GM18498 (cell line): ENCODE measurements at regions not wholly inside any gene's neighbourhood (a gene's known extent, or its start where the extent isn't known, plus 50 kb on each side); places are given as distances from the start of the nearest gene placed in this dataset.

Experiments used
- ATAC-seq: cut with Tn5 transposase; IDR thresholded peaks from one replicate; pipeline ENCODE4 v1.9.1; 2021; ENCODE audit warnings: mild to moderate bottlenecking, moderate library complexity; ENCODE audit not compliant: unreplicated experiment

DNA sequence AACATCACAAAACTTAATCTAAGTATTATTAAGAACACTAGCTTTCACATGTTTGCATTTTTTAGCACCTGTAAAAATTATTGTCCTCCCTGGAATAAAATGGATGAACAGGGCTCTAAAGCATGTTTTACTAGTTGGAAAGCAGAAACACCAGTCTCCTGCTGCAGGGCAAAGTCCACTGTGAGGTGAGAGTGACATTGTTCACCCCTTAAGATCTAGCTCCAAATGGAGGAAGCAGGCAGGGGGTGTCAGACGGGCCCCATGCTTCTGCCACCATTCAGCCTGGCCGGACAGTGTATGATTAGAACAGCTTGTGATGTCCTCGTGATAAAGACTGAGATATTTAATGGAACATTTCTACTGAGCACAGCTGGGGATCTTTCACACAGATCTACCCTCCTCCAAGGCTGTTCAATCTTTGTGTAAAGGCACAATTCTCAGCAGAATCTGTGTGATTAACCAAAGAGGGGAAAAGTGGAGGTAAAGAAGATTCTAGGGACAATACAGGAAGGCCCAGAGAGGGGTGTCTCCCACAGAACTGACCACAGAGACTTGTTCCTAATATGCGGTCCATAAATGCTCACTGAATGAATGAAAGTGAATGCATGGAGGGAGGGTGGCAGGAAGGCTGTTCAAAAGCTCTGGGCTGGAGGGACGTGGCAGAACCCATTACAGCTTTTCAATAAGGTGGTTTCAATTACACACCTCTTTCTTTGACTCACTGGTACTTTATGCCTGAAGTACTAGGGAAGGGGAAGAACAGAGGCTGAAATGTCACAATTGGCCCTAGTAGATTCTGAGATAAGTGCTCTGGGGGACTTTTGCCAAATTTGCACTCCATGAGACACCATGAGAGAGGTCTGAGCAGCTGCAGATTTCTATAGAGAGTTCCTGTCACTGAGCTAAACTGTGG lies 239.1 kb upstream of the ARHGAP20 start:
- peak; percentile 46 for ATAC-seq

DNA sequence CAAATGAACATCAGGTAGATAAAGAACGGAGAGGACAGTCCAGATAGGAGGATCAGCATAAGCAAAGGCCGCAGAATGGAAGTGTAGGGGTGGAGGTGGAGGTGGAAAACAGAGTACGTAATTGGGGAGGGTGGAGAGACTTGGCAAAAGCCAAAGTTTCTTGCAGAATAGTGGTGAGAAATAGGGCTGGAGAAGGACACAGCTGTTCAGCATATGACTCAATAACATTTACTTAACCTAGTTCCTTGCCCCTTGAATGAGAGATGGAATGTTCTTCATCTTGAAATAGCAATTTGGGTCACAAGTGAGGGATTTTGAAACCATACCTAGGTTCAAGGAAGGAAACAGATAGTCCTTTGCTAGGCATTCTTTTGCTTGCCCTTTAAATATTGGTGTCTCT lies 235.9 kb upstream of the ARHGAP20 start:
- ATAC-seq, result no peak

DNA sequence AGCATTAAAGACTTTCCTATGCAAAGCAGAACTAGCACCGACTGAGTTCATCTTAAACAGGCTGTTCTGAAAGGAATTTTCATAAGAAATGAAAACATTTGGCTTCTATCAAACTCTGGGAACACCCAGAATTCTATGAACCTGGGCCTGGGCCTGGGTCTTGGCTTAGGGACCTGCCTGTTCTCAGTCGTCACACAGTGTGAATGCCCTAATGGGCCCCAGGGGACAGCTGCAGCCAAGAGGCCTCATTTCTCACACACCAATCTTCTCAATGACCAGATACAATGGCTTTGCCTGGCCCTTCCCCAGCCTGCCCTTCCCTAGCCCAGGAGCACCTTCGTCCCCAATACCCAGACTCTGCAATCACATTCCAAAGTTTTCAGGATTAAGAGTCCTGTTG lies 234.9 kb upstream of the ARHGAP20 start:
- no peak for ATAC-seq

- no peak for ATAC-seq
These were observed 227.2 kb upstream of the ARHGAP20 start for GRCh38 chr11:110939471-110939870.

- ATAC-seq, result no peak
These were observed 222.9 kb upstream of the ARHGAP20 start for GRCh38 chr11:110935018-110935640.

DNA sequence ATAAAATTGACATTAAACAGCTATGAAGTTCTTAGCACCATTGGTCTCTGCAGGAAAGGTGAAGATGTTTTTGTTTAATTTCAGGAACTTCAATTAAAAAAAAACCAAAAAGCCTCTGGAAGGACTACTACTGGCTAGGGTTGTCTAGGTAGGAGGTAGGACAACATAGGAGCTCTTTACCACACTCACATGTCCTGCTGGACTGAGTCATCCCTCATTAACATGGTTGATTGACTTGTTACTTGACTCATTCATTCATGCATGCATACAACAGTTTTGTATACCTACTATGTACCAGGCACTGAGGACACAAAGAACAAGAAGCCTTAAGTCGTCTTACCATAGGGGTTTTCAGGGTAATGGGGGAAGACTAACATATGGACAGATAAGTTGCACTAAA lies 216.9 kb upstream of the ARHGAP20 start:
- ATAC-seq, result no peak

GRCh38 chr11:110928391-110928790 lies 216.2 kb upstream of the ARHGAP20 start:
- ATAC-seq, result no peak

DNA sequence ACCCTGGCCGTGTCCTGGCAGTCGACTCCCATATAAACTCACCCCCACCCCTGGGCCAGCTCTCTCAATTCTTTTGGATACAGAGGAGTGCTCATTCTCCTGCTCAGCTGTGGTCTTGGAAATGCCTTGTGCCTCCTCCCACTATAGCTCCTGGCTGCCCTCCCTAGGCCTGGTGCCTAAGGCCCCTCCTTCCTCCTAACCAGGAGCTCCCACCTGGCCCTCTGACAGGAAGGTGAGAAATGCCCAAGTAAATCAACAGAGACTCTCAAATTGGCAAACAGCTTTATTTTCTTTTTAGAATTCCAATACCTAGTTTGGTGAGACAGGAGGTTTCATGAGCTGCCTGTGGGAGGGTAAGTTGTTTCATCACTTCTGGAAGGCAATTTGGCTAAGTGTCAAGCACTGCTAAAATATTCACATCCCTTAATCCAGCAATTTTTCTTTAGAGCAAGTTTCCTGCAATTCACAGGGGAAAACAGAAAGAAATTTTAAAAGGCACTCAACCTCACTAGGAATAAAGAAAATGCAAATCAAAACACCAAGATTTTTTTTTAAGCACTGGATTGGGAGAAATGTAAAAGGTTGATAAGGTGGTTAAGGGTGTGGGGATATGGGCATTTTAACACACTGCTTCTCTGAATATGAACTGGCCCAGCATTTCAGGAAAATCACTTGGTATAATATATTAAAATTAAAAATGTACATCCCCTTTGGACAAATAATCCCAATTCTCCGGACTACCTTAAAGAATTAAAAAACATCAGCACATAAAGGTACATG lies 209.7 kb upstream of the ARHGAP20 start:
- no peak for ATAC-seq

- peak; percentile 76 for ATAC-seq
These were observed 207.1 kb upstream of the ARHGAP20 start for GRCh38 chr11:110919241-110919922.

DNA sequence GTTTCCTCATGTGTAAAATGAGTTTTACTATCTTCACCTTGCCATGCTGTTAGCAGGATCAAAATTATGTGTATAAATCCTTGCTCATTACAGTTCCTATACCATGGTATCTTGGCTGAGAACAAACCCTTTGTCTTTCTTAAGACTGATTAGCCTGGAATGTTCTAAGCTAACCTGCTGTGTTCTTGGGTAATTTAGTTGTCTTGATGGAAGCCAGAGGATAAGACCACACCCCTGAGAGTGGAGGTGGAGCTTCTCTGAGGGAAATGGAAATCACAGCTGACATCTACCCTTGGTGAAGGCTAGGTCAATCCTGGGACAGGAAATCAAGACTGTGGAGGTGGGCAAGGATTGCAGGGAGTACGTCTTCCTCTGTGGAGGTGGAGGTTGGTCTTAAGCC lies 206.1 kb upstream of the ARHGAP20 start:
- ATAC-seq, result no peak

GRCh38 chr11:110912437-110912836 lies 200.2 kb upstream of the ARHGAP20 start:
- no peak for ATAC-seq

GRCh38 chr11:110910384-110910783 lies 198.1 kb upstream of the ARHGAP20 start:
- ATAC-seq, result no peak

DNA sequence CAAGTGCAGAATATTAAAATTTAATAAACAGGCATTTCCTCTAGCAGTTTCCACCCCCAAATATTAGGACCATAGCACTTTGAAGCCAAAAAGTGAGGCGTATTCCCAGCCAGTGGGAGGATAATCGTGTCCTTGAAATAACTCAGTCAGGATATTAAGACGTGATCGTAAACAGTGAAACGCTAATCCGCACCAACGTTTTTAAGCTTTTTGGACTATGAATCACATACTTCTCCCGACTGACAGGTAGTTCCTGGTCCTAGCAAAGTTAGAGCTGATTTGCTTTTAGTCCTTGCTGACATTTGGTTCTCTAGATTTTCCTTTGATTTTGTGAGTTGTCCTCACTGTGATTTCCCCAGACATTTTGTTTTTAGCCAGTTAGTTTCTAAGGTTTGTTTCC lies 197.1 kb upstream of the ARHGAP20 start:
- ATAC-seq, result no peak

- ATAC-seq, result no peak
These were observed 196.3 kb upstream of the ARHGAP20 start for GRCh38 chr11:110908401-110909105.

DNA sequence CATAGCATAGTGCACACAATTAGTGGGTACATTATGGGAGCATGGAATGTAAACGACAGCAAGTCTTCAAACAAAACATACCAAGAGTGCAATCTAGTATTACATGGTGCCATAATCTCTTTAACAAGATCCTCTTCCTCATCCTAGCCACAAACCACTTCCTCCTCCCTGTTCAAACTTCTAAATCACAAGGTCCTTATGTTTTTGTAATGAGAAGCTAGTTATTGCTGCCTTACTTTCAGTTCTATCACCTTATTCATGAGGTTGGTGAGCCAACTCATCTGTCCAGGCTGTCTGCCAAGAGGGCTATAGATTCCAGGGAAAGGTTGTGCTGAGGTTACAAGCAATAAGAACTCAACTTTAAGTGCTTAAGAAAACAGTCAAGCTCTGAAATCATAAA lies 195.4 kb upstream of the ARHGAP20 start:
- ATAC-seq, result no peak

DNA sequence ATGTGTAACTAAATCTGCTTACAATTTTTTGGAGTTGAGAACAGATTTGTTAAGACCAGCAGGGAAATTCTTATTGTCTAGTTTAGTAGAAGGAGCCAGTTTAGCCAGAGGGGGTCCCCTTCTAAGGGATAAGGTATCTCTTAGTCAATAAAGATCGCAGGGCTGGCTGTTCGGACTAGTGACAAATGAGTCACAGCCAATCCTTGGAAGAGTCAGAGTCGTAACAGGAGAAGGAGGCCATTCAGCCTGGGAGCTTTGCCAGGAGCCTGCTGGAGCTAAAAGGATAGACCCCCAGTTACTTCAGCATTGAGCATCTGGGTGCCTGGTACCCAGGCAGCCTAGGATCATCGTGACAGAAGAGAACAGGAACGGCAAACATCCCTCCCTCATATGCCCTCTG lies 191.6 kb upstream of the ARHGAP20 start:
- no peak for ATAC-seq

DNA sequence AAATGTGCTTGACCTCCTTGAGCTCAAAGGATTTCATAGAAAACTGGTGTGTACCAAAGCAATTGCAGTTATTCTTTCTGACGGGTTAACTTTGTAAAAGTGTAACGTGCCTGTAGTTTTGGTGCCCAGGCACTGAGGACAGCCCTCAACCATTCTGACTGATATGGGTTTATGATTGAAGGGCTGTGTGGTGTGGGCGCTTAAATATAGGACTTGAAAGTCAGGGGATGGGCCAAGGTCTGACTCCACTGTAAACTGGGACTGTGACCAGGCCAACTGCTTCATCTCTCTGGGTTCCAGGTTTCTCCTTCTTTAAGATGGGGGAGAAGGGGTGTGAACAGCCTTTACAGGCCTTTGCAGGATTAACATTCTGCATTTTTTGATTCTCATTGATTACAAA lies 191.1 kb upstream of the ARHGAP20 start:
- ATAC-seq, result no peak

DNA sequence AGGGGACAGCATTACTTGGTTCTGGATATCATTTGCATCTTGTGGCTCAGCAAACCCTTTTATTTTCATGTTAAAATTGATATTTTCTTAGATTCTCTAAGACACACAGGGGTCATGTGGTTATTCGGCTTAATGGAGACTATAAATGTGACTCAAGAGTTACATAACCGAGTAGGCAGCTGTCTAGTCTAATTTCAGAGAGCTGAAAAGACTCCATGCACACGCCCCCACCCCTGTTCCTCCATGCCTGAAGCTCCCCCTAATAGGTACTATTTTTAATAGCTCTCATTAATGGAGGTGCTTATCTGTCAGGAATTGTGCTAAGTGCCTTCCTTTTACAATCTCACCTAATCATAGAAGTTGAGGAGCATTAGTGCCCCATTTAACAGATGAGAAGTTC lies 189.2 kb upstream of the ARHGAP20 start:
- ATAC-seq, result no peak

- ATAC-seq, result no peak
These were observed 188.2 kb upstream of the ARHGAP20 start for GRCh38 chr11:110900426-110900825.

GRCh38 chr11:110897035-110897434 lies 184.8 kb upstream of the ARHGAP20 start:
- no peak for ATAC-seq
